ENCODE measurements at regions not wholly inside any gene's neighbourhood (a gene's known extent, or its start where the extent isn't known, plus 50 kb on each side); places are given as distances from the start of the nearest gene placed in this dataset.

DNA sequence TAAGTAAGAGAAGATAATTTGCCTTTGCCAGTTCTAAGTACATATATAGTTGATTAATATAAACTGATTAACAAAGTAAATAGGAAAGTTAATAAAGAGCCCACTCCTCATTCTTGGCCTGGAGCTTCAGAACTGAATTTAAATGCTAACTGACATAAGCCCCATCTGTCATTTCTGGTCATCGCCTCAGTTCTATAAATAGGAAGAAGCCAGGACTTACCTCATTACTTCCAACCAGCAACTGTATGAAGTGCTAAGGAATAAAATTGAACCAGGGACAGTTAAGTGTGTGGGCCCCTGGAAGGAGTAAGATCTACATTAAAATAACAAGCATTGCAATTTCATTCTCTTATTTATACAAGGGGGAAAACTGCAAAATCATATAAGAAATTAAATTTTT lies 52.0 kb upstream of the PDLIM5 start:
- Mint-ChIP-seq H3K4me3 (ENCODE audit: unreplicated experiment) (no peak overlapping the region), H3K27ac (ENCODE audit: low read depth, unreplicated experiment) (no peak overlapping the region), H3K27me3 (ENCODE audit: insufficient read depth, unreplicated experiment) (no peaks in the 10 kb centered on the region), H3K4me1 (ENCODE audit: insufficient read depth, unreplicated experiment) (no peaks in the 10 kb centered on the region), H3K36me3 (ENCODE audit: insufficient read depth, unreplicated experiment) (no peaks in the 10 kb centered on the region), H3K9me3 (ENCODE audit: unreplicated experiment) (no peaks in the 10 kb centered on the region)
- ChIA-PET POLR2A (interaction anchor here (0.5 to 0.8 kb wide), 2 partner anchors 34 to 95 kb away, joined by 3 read pairs; no protein-coding TSS in a partner anchor), CTCF (interaction anchor here (1.3 to 2.2 kb wide), 2 partner anchors 7 to 9 kb away, joined by 3 to 8 read pairs; no protein-coding TSS in a partner anchor)
- intact Hi-C loops (cut with micrococcal nuclease) = no loop called here
- no TSS peak for BruUV-seq (replicated peaks)
- TF ChIP-seq, protein P1, sequence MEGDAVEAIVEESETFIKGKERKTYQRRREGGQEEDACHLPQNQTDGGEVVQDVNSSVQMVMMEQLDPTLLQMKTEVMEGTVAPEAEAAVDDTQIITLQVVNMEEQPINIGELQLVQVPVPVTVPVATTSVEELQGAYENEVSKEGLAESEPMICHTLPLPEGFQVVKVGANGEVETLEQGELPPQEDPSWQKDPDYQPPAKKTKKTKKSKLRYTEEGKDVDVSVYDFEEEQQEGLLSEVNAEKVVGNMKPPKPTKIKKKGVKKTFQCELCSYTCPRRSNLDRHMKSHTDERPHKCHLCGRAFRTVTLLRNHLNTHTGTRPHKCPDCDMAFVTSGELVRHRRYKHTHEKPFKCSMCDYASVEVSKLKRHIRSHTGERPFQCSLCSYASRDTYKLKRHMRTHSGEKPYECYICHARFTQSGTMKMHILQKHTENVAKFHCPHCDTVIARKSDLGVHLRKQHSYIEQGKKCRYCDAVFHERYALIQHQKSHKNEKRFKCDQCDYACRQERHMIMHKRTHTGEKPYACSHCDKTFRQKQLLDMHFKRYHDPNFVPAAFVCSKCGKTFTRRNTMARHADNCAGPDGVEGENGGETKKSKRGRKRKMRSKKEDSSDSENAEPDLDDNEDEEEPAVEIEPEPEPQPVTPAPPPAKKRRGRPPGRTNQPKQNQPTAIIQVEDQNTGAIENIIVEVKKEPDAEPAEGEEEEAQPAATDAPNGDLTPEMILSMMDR (IDR thresholded peaks at IDR 0.05; ENCODE audit: unreplicated experiment) = no peak
- no peak for DNase-seq (ENCODE audit: unreplicated experiment)

DNA sequence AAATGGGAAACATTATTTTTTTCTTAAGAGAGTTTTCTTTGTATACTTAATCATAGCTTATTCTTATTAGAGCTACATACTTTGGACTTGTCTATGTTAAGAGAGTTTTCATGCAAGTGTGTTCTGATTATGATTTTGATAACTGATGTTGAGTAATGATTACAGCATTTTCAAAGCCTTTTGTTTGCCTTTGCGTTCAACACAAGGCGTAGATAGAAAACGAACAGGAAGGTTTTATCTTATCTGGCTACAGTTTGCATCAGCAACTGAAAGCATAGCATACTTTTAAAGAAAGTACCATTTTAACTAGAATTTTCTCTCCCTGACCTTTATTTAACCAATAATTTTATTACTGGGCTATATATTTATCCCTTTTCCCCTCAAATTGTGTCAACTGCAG lies 51.6 kb upstream of the PDLIM5 start:
- no peak for DNase-seq (ENCODE audit: unreplicated experiment)
- TF ChIP-seq, protein P1 (IDR thresholded peaks at IDR 0.05; ENCODE audit: unreplicated experiment) = no peak
- intact Hi-C loops (cut with micrococcal nuclease) = no loop called here
- Mint-ChIP-seq H3K27ac (ENCODE audit: low read depth, unreplicated experiment) (no peak overlapping the region), H3K9me3 (ENCODE audit: unreplicated experiment) (no peaks in the 10 kb centered on the region), H3K27me3 (ENCODE audit: insufficient read depth, unreplicated experiment) (no peaks in the 10 kb centered on the region), H3K36me3 (ENCODE audit: insufficient read depth, unreplicated experiment) (no peaks in the 10 kb centered on the region), H3K4me1 (ENCODE audit: insufficient read depth, unreplicated experiment) (no peaks in the 10 kb centered on the region), H3K4me3 (ENCODE audit: unreplicated experiment) (no peak overlapping the region)
- no TSS peak for BruUV-seq (replicated peaks)
- ChIA-PET POLR2A (interaction anchor here (0.5 to 0.8 kb wide), 2 partner anchors 33 to 95 kb away, joined by 3 read pairs; no protein-coding TSS in a partner anchor), CTCF (interaction anchor here (0.6 to 1.5 kb wide), 3 partner anchors 9 to 65 kb away, joined by 3 to 5 read pairs (median 3); no protein-coding TSS in a partner anchor)

All from MCF 10A (cell line).